Neural progenitor cell (in vitro differentiated cells): ENCODE measurements at regions not wholly inside any gene's neighbourhood (a gene's known extent, or its start where the extent isn't known, plus 50 kb on each side); places are given as distances from the start of the nearest gene placed in this dataset.

Experiments
- DNase-seq: peaks from one replicate; pipeline ENCODE4 v3.0.0-alpha.2; 2016; ENCODE audit warnings: low spot score
- H2AFZ ChIP-seq: fragments of 200-600 bp; sonication (generic); replicated peaks from 2 replicates; pipeline ENCODE4 v1.6.1; 2016; ENCODE audit warnings: antibody characterized with exemption
- H3F3A ChIP-seq: fragments of 200-600 bp; sonication (generic); 2 replicates; pipeline ENCODE4 v1.6.1; 2016; ENCODE audit warnings: antibody characterized with exemption, low read depth
- H3K27ac ChIP-seq: fragments of 200-600 bp; sonication (generic); 2 replicates; pipeline ENCODE4 v1.5.1; 2016; ENCODE audit warnings: mild to moderate bottlenecking
- H3K27me3 ChIP-seq: fragments of 200-600 bp; sonication (generic); 2 replicates; pipeline ENCODE4 v1.6.1; 2016; ENCODE audit warnings: mild to moderate bottlenecking, moderate library complexity
- H3K36me3 ChIP-seq: fragments of 200-600 bp; sonication (generic); 2 replicates; pipeline ENCODE4 v1.5.1; 2016
- H3K4me1 ChIP-seq: fragments of 200-600 bp; sonication (generic); 2 replicates; pipeline ENCODE4 v1.6.1; 2016; ENCODE audit warnings: mixed run types
- H3K4me2 ChIP-seq: fragments of 200-600 bp; sonication (generic); 2 replicates; pipeline ENCODE4 v1.6.1; 2016
- H3K4me3 ChIP-seq: fragments of 200-600 bp; sonication (generic); 2 replicates; pipeline ENCODE4 v1.5.1; 2016
- H3K79me2 ChIP-seq: fragments of 200-600 bp; sonication (generic); 2 replicates; pipeline ENCODE4 v1.6.1; 2016; ENCODE audit warnings: low read depth
- H3K9ac ChIP-seq: fragments of 200-600 bp; sonication (generic); 2 replicates; pipeline ENCODE4 v1.6.1; 2016
- H3K9me3 ChIP-seq: fragments of 200-600 bp; sonication (generic); 2 replicates; pipeline ENCODE4 v1.5.1; 2016; ENCODE audit warnings: low read depth
- H4K20me1 ChIP-seq: fragments of 200-600 bp; sonication (generic); 2 replicates; pipeline ENCODE4 v1.6.1; 2016; ENCODE audit warnings: low read depth
- H3K27ac Mint-ChIP-seq: 3 replicates; pipeline ENCODE4 v1.8.0; 2021; ENCODE audit warnings: mixed read lengths
- H3K27me3 Mint-ChIP-seq: 2 replicates; pipeline ENCODE4 v1.8.0; 2022; ENCODE audit warnings: low read depth, mild to moderate bottlenecking, inconsistent platforms, moderate library complexity, mixed read lengths; ENCODE audit not compliant: insufficient read depth
- H3K36me3 Mint-ChIP-seq: 3 replicates; pipeline ENCODE4 v1.8.0; 2021; ENCODE audit warnings: mixed read lengths
- H3K4me1 Mint-ChIP-seq: 3 replicates; pipeline ENCODE4 v1.8.0; 2021; ENCODE audit warnings: mixed read lengths
- H3K4me3 Mint-ChIP-seq: 3 replicates; pipeline ENCODE4 v1.8.0; 2021; ENCODE audit warnings: mild to moderate bottlenecking, moderate library complexity, mixed read lengths
- H3K9me3 Mint-ChIP-seq: 3 replicates; pipeline ENCODE4 v1.8.0; 2020; ENCODE audit warnings: mixed read lengths
- CTCF ChIP-seq: fragments of 200-600 bp; sonication (generic); IDR thresholded peaks from 2 replicates; pipeline ENCODE4 v1.5.1; 2017; ENCODE audit warnings: antibody characterized with exemption, mild to moderate bottlenecking
- EZH2 ChIP-seq: fragments of 200-600 bp; sonication (generic); IDR thresholded peaks from 2 replicates; pipeline ENCODE4 v1.6.1; 2017; ENCODE audit warnings: antibody characterized with exemption, mild to moderate bottlenecking, moderate library complexity
- EZH2phosphoT487 ChIP-seq: fragments of 200-600 bp; sonication (generic); IDR thresholded peaks from 2 replicates; pipeline ENCODE4 v1.6.1; 2017; ENCODE audit warnings: antibody characterized with exemption

- Mint-ChIP-seq H3K4me1 (no peaks in the 10 kb centered on the region), H3K27me3 (peaks cover 2% of the 10 kb centered on the region), H3K36me3 (no peaks in the 10 kb centered on the region), H3K4me3 (no peak overlapping the region), H3K27ac (no peak overlapping the region), H3K9me3 (peaks cover 2% of the 10 kb centered on the region)
- no peaks in the 10 kb centered on the region for H3F3A ChIP-seq
- no peaks in the 10 kb centered on the region for H4K20me1 ChIP-seq
- no peak overlapping the region for H3K4me3 ChIP-seq
- H3K27ac ChIP-seq = no peak overlapping the region
- DNase-seq = no peak
- no peaks in the 10 kb centered on the region for H3K9me3 ChIP-seq
- H2AFZ ChIP-seq = no peak overlapping the region
- H3K4me2 ChIP-seq = no peak overlapping the region
- H3K36me3 ChIP-seq = no peaks in the 10 kb centered on the region
- no peak overlapping the region for H3K9ac ChIP-seq
- no peaks in the 10 kb centered on the region for H3K4me1 ChIP-seq
- H3K79me2 ChIP-seq = no peaks in the 10 kb centered on the region
- no peak for TF ChIP-seq EZH2phosphoT487
- TF ChIP-seq CTCF = no peak
- no peak for TF ChIP-seq EZH2
- no peaks in the 10 kb centered on the region for H3K27me3 ChIP-seq
Measured at GRCh38 chr6:26149240-26149639, 62.0 kb downstream of the HFE start.

- no peaks in the 10 kb centered on the region for H3K27me3 ChIP-seq
- no peaks in the 10 kb centered on the region for H3K4me1 ChIP-seq
- H4K20me1 ChIP-seq = peaks cover 13% of the 10 kb centered on the region
- DNase-seq = no peak
- peaks cover 13% of the 10 kb centered on the region for H3K79me2 ChIP-seq
- Mint-ChIP-seq H3K27ac (no peak overlapping the region), H3K4me3 (peak overlapping the region; percentile 35), H3K36me3 (no peaks in the 10 kb centered on the region), H3K27me3 (peaks cover 7% of the 10 kb centered on the region), H3K9me3 (peaks cover 4% of the 10 kb centered on the region), H3K4me1 (peaks cover 8% of the 10 kb centered on the region)
- H3K27ac ChIP-seq = no peak overlapping the region
- no peaks in the 10 kb centered on the region for H3K9me3 ChIP-seq
- H3K36me3 ChIP-seq = no peaks in the 10 kb centered on the region
- no peak overlapping the region for H3K9ac ChIP-seq
- no peak overlapping the region for H3K4me2 ChIP-seq
- H2AFZ ChIP-seq = no peak overlapping the region
- peaks cover 13% of the 10 kb centered on the region for H3F3A ChIP-seq
- H3K4me3 ChIP-seq = no peak overlapping the region
- TF ChIP-seq EZH2phosphoT487 = no peak
- no peak for TF ChIP-seq EZH2
- no peak for TF ChIP-seq CTCF
Measured at GRCh38 chr6:26152226-26153101, 65.2 kb downstream of the HFE start.

- peak; percentile 34 for DNase-seq
- peak overlapping the region; percentile 99 for H3K27ac Mint-ChIP-seq
- peak overlapping the region; percentile 93 for H3K27ac ChIP-seq
Measured at GRCh38 chr6:26155061-26155930, 68.1 kb downstream of the HFE start.

More at GRCh38 chr6:26155061-26155930, 68.1 kb downstream of the HFE start:
- peak overlapping the region; percentile 98 for H3K4me3 Mint-ChIP-seq
- Histone ChIP-seq H3K27me3 (no peaks in the 10 kb centered on the region), H3K4me3 (peak overlapping the region; percentile 97), H3K4me2 (peak overlapping the region; percentile 86), H3K4me1 (no peaks in the 10 kb centered on the region), H2AFZ (peak overlapping the region; percentile 65), H4K20me1 (peaks cover 36% of the 10 kb centered on the region), H3K79me2 (peaks cover 36% of the 10 kb centered on the region), H3K36me3 (no peaks in the 10 kb centered on the region), H3F3A (peaks cover 38% of the 10 kb centered on the region), H3K9ac (peak overlapping the region; percentile 85), H3K9me3 (no peaks in the 10 kb centered on the region)
- peaks cover 7% of the 10 kb centered on the region for H3K27me3 Mint-ChIP-seq
- H3K9me3 Mint-ChIP-seq = peaks cover 4% of the 10 kb centered on the region
- peaks cover 3% of the 10 kb centered on the region for H3K36me3 Mint-ChIP-seq
- no peak for TF ChIP-seq CTCF
- no peak for TF ChIP-seq EZH2
- TF ChIP-seq EZH2phosphoT487 = no peak
- H3K4me1 Mint-ChIP-seq = peaks cover 13% of the 10 kb centered on the region
